Coronary artery (tissue), 2 donors: ENCODE measurements at regions not wholly inside any gene's neighbourhood (a gene's known extent, or its start where the extent isn't known, plus 50 kb on each side); places are given as distances from the start of the nearest gene placed in this dataset.

ENCODE experiments used
- DNase-seq: peaks from one replicate; pipeline ENCODE4 v3.0.0-alpha.2; 2017; ENCODE audit warnings: low spot score
- H3K27ac ChIP-seq, 2 donors: fragments of 200-600 bp; sonication (generic); one replicate each; pipeline ENCODE4 v1.5.1; 2016 to 2019
- H3K4me3 ChIP-seq: fragments of 200-600 bp; sonication (generic); 2 replicates; pipeline ENCODE4 v1.5.1; 2016; ENCODE audit warnings: mild to moderate bottlenecking, moderate library complexity
- CTCF ChIP-seq: fragments of 200-600 bp; sonication (generic); IDR thresholded peaks from one replicate; pipeline ENCODE4 v1.5.1; 2019; ENCODE audit warnings: antibody characterized with exemption

DNA sequence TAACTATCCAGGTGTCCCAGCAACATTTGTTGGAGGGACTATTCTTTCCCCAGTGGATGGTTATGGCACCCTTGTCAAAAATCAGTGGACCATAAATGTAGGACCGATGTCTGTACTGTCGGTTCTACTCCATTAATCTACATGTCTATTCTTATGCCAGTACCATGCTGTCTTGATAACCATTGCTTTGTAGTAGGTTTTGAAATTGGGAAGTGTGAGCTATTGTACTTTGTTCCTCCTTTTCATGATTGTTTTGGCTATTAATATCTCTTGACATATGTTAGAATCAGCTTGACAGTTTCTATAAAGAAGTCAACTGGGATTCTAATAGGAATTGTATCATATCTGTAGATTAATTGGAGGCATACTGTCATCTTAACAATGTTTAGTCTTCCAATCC, 112.7 kb downstream of the HNRNPD start:
- DNase-seq: no peak
- H3K4me3 ChIP-seq: no peak overlapping the region
- TF ChIP-seq CTCF: no peak
- no peak overlapping the region for H3K27ac ChIP-seq

GRCh38 chr4:82260632-82261031, 113.2 kb downstream of the HNRNPD start:
- no peak for TF ChIP-seq CTCF
- DNase-seq: no peak
- Histone ChIP-seq H3K27ac (no peak overlapping the region), H3K4me3 (no peak overlapping the region)

DNA sequence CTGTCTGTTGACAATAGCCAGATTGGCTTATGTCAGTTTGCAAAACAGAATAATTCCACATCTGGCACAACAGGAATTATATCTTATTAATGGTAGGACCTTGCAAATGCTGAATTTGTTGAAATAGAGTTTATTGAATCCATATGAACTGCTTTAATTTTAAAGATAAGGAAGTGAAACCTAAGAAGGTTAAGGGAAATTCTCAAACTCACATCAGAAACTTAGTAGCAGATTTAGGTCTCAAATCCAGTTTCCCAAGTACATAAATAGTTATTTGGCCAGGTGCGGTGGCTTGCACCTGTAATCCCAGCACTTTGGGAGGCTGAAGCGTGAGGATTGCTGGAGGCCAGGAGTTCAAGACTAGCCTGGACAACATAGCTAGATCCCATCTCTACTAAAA, 117.1 kb downstream of the HNRNPD start:
- DNase-seq: no peak
- TF ChIP-seq CTCF: no peak
- Histone ChIP-seq H3K27ac (no peak overlapping the region), H3K4me3 (no peak overlapping the region)

GRCh38 chr4:82255657-82256056, 118.1 kb downstream of the HNRNPD start:
- Histone ChIP-seq H3K4me3 (no peak overlapping the region), H3K27ac (no peak overlapping the region)
- DNase-seq: no peak
- TF ChIP-seq CTCF: no peak

- no peak for DNase-seq
- Histone ChIP-seq H3K4me3 (no peak overlapping the region), H3K27ac (no peak overlapping the region)
- TF ChIP-seq CTCF: no peak
Measured at GRCh38 chr4:82248903-82249632, 124.7 kb downstream of the HNRNPD start.

DNA sequence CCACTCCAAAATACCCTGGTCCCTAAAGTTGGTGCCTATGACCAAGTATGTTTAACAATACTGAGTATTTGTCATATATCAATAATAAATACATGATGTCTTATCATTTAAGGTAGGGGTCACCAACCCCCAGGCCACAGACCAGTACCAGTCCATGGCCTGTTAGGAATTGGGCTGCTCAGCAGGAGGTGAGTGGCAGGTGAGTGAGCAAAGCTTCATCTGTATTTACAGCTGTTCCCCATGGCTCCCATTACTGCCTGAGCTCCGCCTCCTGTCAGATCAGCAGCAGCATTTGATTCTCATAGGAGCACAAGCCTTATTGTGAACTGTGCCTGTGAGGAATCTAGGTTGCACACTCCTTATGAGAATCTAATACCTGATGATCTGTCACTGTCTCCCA, 126.2 kb downstream of the HNRNPD start:
- Histone ChIP-seq H3K27ac (no peak overlapping the region), H3K4me3 (no peak overlapping the region)
- no peak for DNase-seq
- TF ChIP-seq CTCF: no peak

GRCh38 chr4:82247171-82247570, 126.6 kb downstream of the HNRNPD start:
- no peak for DNase-seq
- Histone ChIP-seq H3K27ac (no peak overlapping the region), H3K4me3 (no peak overlapping the region)
- no peak for TF ChIP-seq CTCF
